GM12874 (cell line): ENCODE measurements at regions not wholly inside any gene's neighbourhood (a gene's known extent, or its start where the extent isn't known, plus 50 kb on each side); places are given as distances from the start of the nearest gene placed in this dataset.

ENCODE experiments used
- TF ChIP-seq, protein P1 (sequence below): IDR thresholded peaks from 2 replicates; pipeline ENCODE4 v1.5.1; 2011; ENCODE audit warnings: low read depth, mild to moderate bottlenecking, control low read depth, low read length, moderate library complexity; ENCODE audit not compliant: insufficient read depth

DNA sequence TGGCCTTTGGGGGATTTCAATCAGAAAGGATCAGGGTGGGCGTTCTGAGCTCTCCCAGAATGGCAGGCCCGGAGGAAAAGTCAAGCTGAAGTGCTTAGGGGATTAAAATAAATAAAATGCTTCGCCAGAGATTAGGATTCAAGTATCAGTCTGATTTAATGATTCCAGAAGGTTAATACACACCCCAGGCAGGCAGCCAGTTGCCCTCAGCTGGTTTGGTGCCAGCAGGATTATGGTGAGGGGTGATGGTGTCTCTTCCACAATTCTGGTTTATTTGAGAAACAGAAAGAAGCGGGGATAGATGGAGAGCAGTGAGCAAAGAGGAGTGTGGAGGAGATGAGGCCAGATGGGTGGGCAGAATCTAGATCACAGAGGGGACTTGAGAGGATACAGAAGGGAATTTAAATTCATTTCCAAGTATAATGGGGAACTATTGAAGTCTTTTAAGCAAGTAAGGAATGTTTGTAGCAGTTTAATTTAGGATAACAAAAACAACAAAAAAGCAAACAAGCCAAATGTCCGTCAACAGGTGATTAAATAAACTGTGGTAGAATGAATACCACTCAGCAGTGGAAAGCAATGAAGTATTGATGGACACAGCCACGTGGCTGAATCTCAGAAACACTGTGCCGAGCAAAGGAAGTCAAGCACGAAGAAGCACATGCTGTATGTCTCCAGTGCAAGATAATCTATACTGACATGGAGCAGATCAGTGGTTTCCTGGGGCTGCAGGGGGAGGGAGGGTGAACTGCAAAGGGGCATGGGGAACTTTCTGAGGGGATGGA lies 297.7 kb downstream of the MSX2 start:
- TF ChIP-seq, protein P1, sequence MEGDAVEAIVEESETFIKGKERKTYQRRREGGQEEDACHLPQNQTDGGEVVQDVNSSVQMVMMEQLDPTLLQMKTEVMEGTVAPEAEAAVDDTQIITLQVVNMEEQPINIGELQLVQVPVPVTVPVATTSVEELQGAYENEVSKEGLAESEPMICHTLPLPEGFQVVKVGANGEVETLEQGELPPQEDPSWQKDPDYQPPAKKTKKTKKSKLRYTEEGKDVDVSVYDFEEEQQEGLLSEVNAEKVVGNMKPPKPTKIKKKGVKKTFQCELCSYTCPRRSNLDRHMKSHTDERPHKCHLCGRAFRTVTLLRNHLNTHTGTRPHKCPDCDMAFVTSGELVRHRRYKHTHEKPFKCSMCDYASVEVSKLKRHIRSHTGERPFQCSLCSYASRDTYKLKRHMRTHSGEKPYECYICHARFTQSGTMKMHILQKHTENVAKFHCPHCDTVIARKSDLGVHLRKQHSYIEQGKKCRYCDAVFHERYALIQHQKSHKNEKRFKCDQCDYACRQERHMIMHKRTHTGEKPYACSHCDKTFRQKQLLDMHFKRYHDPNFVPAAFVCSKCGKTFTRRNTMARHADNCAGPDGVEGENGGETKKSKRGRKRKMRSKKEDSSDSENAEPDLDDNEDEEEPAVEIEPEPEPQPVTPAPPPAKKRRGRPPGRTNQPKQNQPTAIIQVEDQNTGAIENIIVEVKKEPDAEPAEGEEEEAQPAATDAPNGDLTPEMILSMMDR: no peak

DNA sequence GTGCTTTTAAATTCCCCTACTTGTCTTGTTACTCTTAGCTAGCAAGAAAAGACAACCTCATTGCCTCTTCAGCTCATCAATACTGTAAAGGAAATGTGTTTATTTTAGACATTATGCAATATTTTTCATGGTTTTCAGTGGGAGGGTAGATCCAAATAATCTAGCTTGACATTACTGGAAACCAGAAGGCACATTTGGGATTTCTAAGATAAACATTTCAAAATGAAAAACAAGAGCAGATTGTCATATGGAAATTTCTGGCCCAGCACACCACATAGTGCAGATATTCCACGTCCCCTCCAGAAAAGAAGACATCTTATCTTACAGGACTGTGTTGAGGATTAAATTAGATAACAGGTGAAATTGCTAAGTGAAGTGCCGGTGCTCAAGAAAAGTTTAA lies 296.9 kb downstream of the MSX2 start:
- TF ChIP-seq, protein P1: no peak

DNA sequence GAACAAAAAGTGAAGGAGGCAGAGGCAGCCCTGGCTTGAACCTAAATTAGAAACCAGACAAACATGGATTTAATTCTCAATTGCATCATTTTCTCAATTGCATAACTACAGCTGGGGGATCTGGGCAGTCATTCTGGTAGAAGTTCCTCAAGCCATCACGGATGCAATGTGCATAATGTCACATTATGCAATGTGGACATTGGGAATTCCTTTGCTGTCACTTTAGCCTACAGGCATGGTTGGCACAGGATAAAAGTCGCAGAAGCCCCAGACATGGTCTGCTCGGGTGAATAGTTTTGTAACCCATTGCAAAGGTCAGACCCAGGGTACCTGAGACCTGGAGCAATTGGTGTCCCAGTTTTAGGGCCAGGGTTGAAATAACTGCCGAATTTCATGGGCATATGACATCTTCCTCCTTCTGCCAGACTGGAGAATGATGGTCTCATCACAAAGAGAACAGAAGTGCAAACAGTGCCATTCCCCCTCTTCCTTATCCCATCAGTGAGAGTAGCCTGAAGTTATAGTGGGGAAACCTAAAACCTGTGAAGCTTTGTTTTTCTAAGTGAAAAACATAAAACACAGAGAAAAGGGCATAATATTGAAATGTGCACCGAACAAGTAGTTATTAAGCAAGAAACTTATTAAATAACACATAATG lies 290.8 kb downstream of the MSX2 start:
- TF ChIP-seq, protein P1: no peak

- TF ChIP-seq, protein P1: no peak
Measured at GRCh38 chr5:175013251-175013650, 288.9 kb downstream of the MSX2 start.

DNA sequence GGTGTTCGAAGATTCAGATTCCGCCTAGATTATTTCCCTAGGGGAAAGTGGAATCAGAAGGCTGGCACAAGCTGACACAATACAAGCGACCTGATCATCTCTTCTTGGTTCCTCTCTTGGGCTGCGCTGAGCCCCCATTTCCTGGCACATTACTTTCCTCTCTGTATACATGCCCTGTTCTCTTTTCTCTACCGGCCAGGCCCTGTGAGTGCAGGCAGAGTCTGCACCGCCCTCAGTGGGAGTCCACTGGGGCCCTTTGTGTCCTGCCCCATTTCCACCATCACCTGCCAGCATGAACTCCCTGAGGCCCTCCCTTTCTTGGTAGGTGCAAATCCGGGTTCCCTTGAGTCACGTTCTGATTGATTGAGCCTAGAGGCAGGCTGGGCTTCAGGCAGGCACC lies 287.9 kb downstream of the MSX2 start:
- TF ChIP-seq, protein P1: no peak

DNA sequence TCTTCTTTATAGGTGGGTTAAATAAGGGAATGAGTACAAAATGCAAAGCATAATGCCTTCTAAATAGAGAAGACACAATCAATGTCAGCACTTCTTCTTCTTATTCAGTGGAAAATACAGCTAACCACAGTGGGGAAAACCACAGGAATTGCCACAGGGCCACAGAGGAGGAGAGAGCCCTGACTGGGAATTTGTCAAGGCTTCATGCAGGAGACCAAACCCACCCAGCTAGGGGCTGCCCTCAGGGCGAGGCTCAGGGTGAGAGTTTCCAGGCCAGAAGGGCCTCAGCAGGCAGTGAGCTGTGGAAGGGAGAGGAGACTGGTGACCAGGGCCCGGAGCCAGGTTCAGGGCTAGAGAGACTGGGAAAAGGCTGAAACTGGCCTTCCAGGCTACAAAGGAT lies 279.1 kb downstream of the MSX2 start:
- TF ChIP-seq, protein P1: no peak

DNA sequence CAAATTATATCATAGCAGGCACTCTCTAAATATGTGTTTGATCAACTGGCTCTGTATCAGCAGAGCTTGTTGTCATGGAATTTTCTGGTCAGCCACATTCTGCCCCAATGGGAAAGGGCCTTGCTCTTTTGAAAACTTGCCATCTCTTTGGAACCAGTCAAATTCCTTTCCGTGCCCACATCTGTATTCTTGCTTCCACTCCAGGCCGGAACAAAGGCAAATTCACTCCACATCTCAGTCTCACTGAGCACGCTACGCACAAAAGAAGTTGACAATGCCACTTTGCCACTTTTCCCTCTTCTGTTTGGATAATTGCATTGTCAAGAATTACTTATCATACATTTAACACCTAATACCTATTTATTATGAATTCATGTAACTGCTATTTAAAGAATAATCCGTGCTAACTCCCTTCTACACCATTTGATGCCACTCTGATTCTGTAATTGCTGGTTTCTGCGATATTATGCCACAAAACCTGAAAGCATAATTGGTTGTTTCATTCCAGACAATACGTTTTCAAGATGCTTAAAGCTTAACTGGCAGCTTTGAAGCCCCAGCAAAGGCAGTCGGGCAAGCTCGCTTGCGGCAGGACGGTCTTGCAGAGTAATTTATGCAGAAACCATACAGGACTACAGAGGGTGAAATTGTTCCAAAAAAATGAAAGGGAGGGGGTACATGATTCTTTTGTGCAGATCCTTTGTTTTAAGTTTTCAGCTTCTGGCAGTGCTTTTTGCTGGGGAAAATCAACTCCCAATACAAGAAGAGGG lies 277.7 kb downstream of the MSX2 start:
- TF ChIP-seq, protein P1: no peak
